DND-41 (cell line): ENCODE measurements at regions not wholly inside any gene's neighbourhood (a gene's known extent, or its start where the extent isn't known, plus 50 kb on each side); places are given as distances from the start of the nearest gene placed in this dataset.
"Not testable (repeated sequence)": the region's sequence is repeated elsewhere in the genome, so short reads cannot be mapped to it uniquely, and the experiment has no call there.

Experiments used
- CTCF ChIP-seq: IDR thresholded peaks from 2 replicates; pipeline ENCODE4 v1.5.1; 2012; ENCODE audit warnings: borderline replicate concordance, low read length, moderate library complexity, mild to moderate bottlenecking; ENCODE audit not compliant: poor library complexity, severe bottlenecking; ENCODE audit errors: extremely low read depth
- EZH2 ChIP-seq: IDR thresholded peaks from 3 replicates; pipeline ENCODE4 v1.6.1; 2012; ENCODE audit warnings: borderline replicate concordance, low read depth, mild to moderate bottlenecking, moderate library complexity, low read length, inconsistent platforms; ENCODE audit not compliant: severe bottlenecking

DNA sequence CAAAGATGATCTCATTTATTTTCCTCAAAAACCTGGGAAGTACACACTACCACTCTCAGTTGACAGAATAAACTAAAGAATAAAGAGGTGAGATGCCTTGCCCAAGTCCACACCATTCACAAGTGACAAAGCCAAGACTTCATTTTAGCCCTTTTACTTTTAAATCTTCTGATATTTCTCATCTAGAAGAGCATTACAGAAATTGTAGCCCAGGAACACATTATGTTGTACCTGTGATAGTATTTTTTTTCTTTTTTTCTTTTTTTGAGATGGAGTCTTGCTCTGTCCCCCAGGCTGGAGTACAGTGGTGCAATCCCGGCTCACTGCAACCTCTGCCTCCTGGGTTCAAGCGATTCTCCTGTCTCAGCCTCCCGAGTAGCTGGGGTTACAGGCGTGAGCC, 268.6 kb downstream of the FGFR2 start:
- not testable (repeated sequence) for TF ChIP-seq CTCF, EZH2
